ENCODE measurements at regions not wholly inside any gene's neighbourhood (a gene's known extent, or its start where the extent isn't known, plus 50 kb on each side); places are given as distances from the start of the nearest gene placed in this dataset.

- no peak for TF ChIP-seq KIAA2018 (CRISPR knock-in tag; IDR thresholded peaks at IDR 0.05; ENCODE audit: borderline replicate concordance)
- no peak for TF ChIP-seq ZNF276 (CRISPR knock-in tag; IDR thresholded peaks at IDR 0.05; ENCODE audit: low read depth)
- no peak for TF ChIP-seq FOXJ3 (CRISPR knock-in tag; IDR thresholded peaks at IDR 0.05; ENCODE audit: borderline replicate concordance)
- no peak for TF ChIP-seq SMYD3 (CRISPR knock-in tag; IDR thresholded peaks at IDR 0.05)
- no peak for TF ChIP-seq KDM5A (IDR thresholded peaks at IDR 0.05; ENCODE audit: borderline replicate concordance, low read length)
- no peak for TF ChIP-seq IRF1 (CRISPR knock-in tag; IDR thresholded peaks at IDR 0.05; ENCODE audit: low read depth)
- TF ChIP-seq ZNF142 (CRISPR knock-in tag; IDR thresholded peaks at IDR 0.05) = no peak
- no peak for TF ChIP-seq SRSF4 (IDR thresholded peaks at IDR 0.05; ENCODE audit: low read depth, low read length, poor library complexity, severe bottlenecking)
- TF ChIP-seq ZFP36L1 (CRISPR knock-in tag; IDR thresholded peaks at IDR 0.05) = no peak
- TF ChIP-seq FOXO1 (CRISPR knock-in tag; IDR thresholded peaks at IDR 0.05) = no peak
Measured at GRCh38 chr3:165640970-165641369, 196.3 kb downstream of the BCHE start (continued).
